ENCODE measurements at regions not wholly inside any gene's neighbourhood (a gene's known extent, or its start where the extent isn't known, plus 50 kb on each side); places are given as distances from the start of the nearest gene placed in this dataset.

- DNase-seq: no peak
- Histone ChIP-seq H3K79me2 (ENCODE audit: insufficient read depth, low read length) (no peaks in the 10 kb centered on the region), H3K27me3 (ENCODE audit: control insufficient read depth in 2 of 2, insufficient read depth in 2 of 2, low read length in 2 of 2) (no peaks in the 10 kb centered on the region), H3K9me3 (replicated peaks in 1 of 2; ENCODE audit: control insufficient read depth in 1 of 2, insufficient read depth in 1 of 2, low read length in 2 of 2) (peaks cover 6 to 26% of the 10 kb centered on the region in 2 donors), H3K4me3 (replicated peaks in 1 of 3; ENCODE audit: low read depth in 2 of 3, low read length in 3 of 3) (no peak overlapping the region), H2AFZ (ENCODE audit: insufficient read depth, low read depth, low read length, poor library complexity, severe bottlenecking) (no peak overlapping the region), H3K4me2 (replicated peaks; ENCODE audit: extremely low read depth, low read length, poor library complexity, severe bottlenecking) (no peak overlapping the region), H3K4me1 (ENCODE audit: control insufficient read depth in 1 of 2, insufficient read depth in 2 of 2, low read length in 2 of 2) (peaks cover 8 to 12% of the 10 kb centered on the region in 2 donors), H3K27ac (ENCODE audit: low read depth in 1 of 2, low read length in 2 of 2) (no peak overlapping the region), H3K9ac (ENCODE audit: insufficient read depth, low read length, poor library complexity, severe bottlenecking) (no peak overlapping the region), H4K20me1 (ENCODE audit: insufficient read depth, low read length) (no peaks in the 10 kb centered on the region), H3K36me3 (replicated peaks in 1 of 2; ENCODE audit: control insufficient read depth in 1 of 2, insufficient read depth in 2 of 2, low read length in 2 of 2) (no peaks in the 10 kb centered on the region)
- no peak overlapping the region for H3K4me3 Mint-ChIP-seq
- peaks cover 3 to 24% (median 17%) of the 10 kb centered on the region in 7 donors for H3K9me3 Mint-ChIP-seq
- peaks cover 0 to 5% of the 10 kb centered on the region in 2 donors for H3K36me3 Mint-ChIP-seq
- intact Hi-C loops (cut with micrococcal nuclease): no loop called here
- no peaks in the 10 kb centered on the region for H3K27me3 Mint-ChIP-seq (ENCODE audit: low read depth in 3 of 3)
- H3K4me1 Mint-ChIP-seq: peaks cover 11% of the 10 kb centered on the region
- no peak for TF ChIP-seq CTCF (IDR thresholded peaks at IDR 0.05)
- no peak overlapping the region for H3K27ac Mint-ChIP-seq
These were observed 214.1 kb downstream of the ZBBX start for GRCh38 chr3:167166012-167166411.

GRCh38 chr3:167163580-167163979, 216.5 kb downstream of the ZBBX start:
- Mint-ChIP-seq H3K27me3 (ENCODE audit: low read depth in 3 of 3) (no peaks in the 10 kb centered on the region), H3K27ac (no peak overlapping the region), H3K36me3 (peaks cover 0 to 8% of the 10 kb centered on the region in 2 donors), H3K9me3 (peaks cover 4 to 34% (median 24%) of the 10 kb centered on the region in 7 donors), H3K4me1 (peaks cover 11% of the 10 kb centered on the region), H3K4me3 (no peak overlapping the region)
- Histone ChIP-seq H4K20me1 (ENCODE audit: insufficient read depth, low read length) (no peaks in the 10 kb centered on the region), H3K27ac (ENCODE audit: low read depth in 1 of 2, low read length in 2 of 2) (no peak overlapping the region), H3K27me3 (ENCODE audit: control insufficient read depth in 2 of 2, insufficient read depth in 2 of 2, low read length in 2 of 2) (no peaks in the 10 kb centered on the region), H3K4me3 (replicated peaks in 1 of 3; ENCODE audit: low read depth in 2 of 3, low read length in 3 of 3) (no peak overlapping the region), H3K4me1 (ENCODE audit: control insufficient read depth in 1 of 2, insufficient read depth in 2 of 2, low read length in 2 of 2) (peaks cover 8 to 12% of the 10 kb centered on the region in 2 donors), H3K79me2 (ENCODE audit: insufficient read depth, low read length) (no peaks in the 10 kb centered on the region), H2AFZ (ENCODE audit: insufficient read depth, low read depth, low read length, poor library complexity, severe bottlenecking) (no peak overlapping the region), H3K4me2 (replicated peaks; ENCODE audit: extremely low read depth, low read length, poor library complexity, severe bottlenecking) (no peak overlapping the region), H3K9ac (ENCODE audit: insufficient read depth, low read length, poor library complexity, severe bottlenecking) (no peak overlapping the region), H3K36me3 (replicated peaks in 1 of 2; ENCODE audit: control insufficient read depth in 1 of 2, insufficient read depth in 2 of 2, low read length in 2 of 2) (no peaks in the 10 kb centered on the region), H3K9me3 (replicated peaks in 1 of 2; ENCODE audit: control insufficient read depth in 1 of 2, insufficient read depth in 1 of 2, low read length in 2 of 2) (peaks cover 11 to 29% of the 10 kb centered on the region in 2 donors)
- no peak for TF ChIP-seq CTCF (IDR thresholded peaks at IDR 0.05)
- WGBS (ENCODE audit: insufficient coverage): 91% methylated on average over 2 of the region's 3 CpGs
- no peak for DNase-seq
- intact Hi-C loops (cut with micrococcal nuclease): no loop called here

Data from CD14-positive monocyte (primary cell).